Thyroid gland (tissue), 4 donors: ENCODE measurements at regions not wholly inside any gene's neighbourhood (a gene's known extent, or its start where the extent isn't known, plus 50 kb on each side); places are given as distances from the start of the nearest gene placed in this dataset.
"Not testable (repeated sequence)": the region's sequence is repeated elsewhere in the genome, so short reads cannot be mapped to it uniquely, and the experiment has no call there.

ENCODE experiments used
- POLR2A ChIP-seq, 2 donors: fragments of 450-650 bp; IDR thresholded peaks; one replicate each; pipeline ENCODE4 v1.6.1; 2017; ENCODE audit warnings: antibody characterized with exemption in 2 of 2, mild to moderate bottlenecking in 2 of 2, moderate library complexity in 1 of 2
- TF ChIP-seq, protein P1 (sequence below), 6 experiments: fragments of 200-600 bp in 3 of 6; fragments of 450-650 bp in 3 of 6; sonication (generic) in 3 of 6; IDR thresholded peaks; one replicate each; pipeline ENCODE4 v1.5.1; 2016 to 2019; ENCODE audit warnings: antibody characterized with exemption in 6 of 6, mild to moderate bottlenecking in 2 of 6, inconsistent platforms in 1 of 6, moderate library complexity in 1 of 6

DNA sequence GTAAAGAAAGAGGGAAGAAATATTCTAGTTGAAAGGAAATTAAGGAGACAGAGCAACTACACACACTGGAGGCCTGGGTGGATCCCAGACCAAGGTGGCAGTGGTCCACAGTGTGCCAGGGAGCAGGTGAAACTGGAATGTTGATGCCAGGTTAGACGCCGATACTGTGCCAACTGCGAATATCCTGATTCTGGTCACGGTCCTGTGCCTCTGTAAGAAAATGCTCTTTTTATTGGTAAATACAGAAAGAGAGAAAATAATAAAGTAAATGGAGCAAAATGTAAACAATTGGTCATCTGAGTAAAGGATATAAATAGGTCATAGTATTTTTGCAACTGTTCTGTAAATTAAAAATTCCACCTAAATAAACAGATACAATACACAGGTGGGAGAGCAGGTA is 131.1 kb downstream of the ATP6V0E2 start:
- TF ChIP-seq, protein P1, sequence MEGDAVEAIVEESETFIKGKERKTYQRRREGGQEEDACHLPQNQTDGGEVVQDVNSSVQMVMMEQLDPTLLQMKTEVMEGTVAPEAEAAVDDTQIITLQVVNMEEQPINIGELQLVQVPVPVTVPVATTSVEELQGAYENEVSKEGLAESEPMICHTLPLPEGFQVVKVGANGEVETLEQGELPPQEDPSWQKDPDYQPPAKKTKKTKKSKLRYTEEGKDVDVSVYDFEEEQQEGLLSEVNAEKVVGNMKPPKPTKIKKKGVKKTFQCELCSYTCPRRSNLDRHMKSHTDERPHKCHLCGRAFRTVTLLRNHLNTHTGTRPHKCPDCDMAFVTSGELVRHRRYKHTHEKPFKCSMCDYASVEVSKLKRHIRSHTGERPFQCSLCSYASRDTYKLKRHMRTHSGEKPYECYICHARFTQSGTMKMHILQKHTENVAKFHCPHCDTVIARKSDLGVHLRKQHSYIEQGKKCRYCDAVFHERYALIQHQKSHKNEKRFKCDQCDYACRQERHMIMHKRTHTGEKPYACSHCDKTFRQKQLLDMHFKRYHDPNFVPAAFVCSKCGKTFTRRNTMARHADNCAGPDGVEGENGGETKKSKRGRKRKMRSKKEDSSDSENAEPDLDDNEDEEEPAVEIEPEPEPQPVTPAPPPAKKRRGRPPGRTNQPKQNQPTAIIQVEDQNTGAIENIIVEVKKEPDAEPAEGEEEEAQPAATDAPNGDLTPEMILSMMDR (IDR thresholded peaks at IDR 0.05), result not testable (repeated sequence)
- not testable (repeated sequence) for TF ChIP-seq POLR2A (IDR thresholded peaks at IDR 0.05)
